Osteoblast (primary cell): ENCODE measurements at regions not wholly inside any gene's neighbourhood (a gene's known extent, or its start where the extent isn't known, plus 50 kb on each side); places are given as distances from the start of the nearest gene placed in this dataset.

Source experiments
- DNase-seq: peaks from one replicate; pipeline ENCODE4 v3.0.0; 2011; ENCODE audit warnings: low spot score, mixed read lengths; ENCODE audit not compliant: insufficient read length; ENCODE audit errors: missing footprints
- H2AFZ ChIP-seq: 2 replicates; pipeline ENCODE4 v1.6.0; 2011; ENCODE audit warnings: mild to moderate bottlenecking, low read length
- H3K27ac ChIP-seq: 2 replicates; pipeline ENCODE4 v1.5.1; 2011; ENCODE audit warnings: mild to moderate bottlenecking, low read depth, low read length, moderate library complexity
- H3K27me3 ChIP-seq: 2 replicates; pipeline ENCODE4 v1.6.0; 2012; ENCODE audit warnings: mild to moderate bottlenecking, control low read depth, inconsistent platforms, low read length, moderate library complexity; ENCODE audit not compliant: insufficient read depth
- H3K36me3 ChIP-seq: 2 replicates; pipeline ENCODE4 v1.5.1; 2011; ENCODE audit warnings: mild to moderate bottlenecking, low read length, control low read depth, moderate library complexity; ENCODE audit not compliant: insufficient read depth
- H3K4me1 ChIP-seq: 2 replicates; pipeline ENCODE4 v1.5.1; 2011; ENCODE audit warnings: mild to moderate bottlenecking, low read length, control low read depth, moderate library complexity; ENCODE audit not compliant: insufficient read depth
- H3K4me2 ChIP-seq: 2 replicates; pipeline ENCODE4 v1.6.0; 2011; ENCODE audit warnings: mild to moderate bottlenecking, low read length; ENCODE audit not compliant: insufficient read depth
- H3K4me3 ChIP-seq: fragments of 200-600 bp; sonication (generic); 3 replicates; pipeline ENCODE4 v1.5.1; 2012; ENCODE audit warnings: mild to moderate bottlenecking, low read length, inconsistent platforms; ENCODE audit not compliant: insufficient read depth
- H3K79me2 ChIP-seq: 2 replicates; pipeline ENCODE4 v1.6.0; 2012; ENCODE audit warnings: mild to moderate bottlenecking, low read length, control low read depth, inconsistent platforms; ENCODE audit not compliant: insufficient read depth
- H3K9me3 ChIP-seq: 2 replicates; pipeline ENCODE4 v1.5.1; 2011; ENCODE audit warnings: low read depth, low read length, control low read depth
- H4K20me1 ChIP-seq: 2 replicates; pipeline ENCODE4 v1.6.0; 2012; ENCODE audit warnings: mild to moderate bottlenecking, low read length, control low read depth; ENCODE audit not compliant: insufficient read depth
- CTCF ChIP-seq: IDR thresholded peaks from 2 replicates; pipeline ENCODE4 v1.5.1; 2011; ENCODE audit warnings: mild to moderate bottlenecking, low read depth, low read length, moderate library complexity; ENCODE audit errors: extremely low read depth

- Histone ChIP-seq H3K4me2 (no peak overlapping the region), H3K4me3 (no peak overlapping the region), H3K79me2 (no peaks in the 10 kb centered on the region), H4K20me1 (no peaks in the 10 kb centered on the region), H2AFZ (no peak overlapping the region), H3K4me1 (no peaks in the 10 kb centered on the region), H3K9me3 (no peaks in the 10 kb centered on the region), H3K27me3 (peaks cover 4% of the 10 kb centered on the region), H3K36me3 (no peaks in the 10 kb centered on the region), H3K27ac (no peak overlapping the region)
- no peak for TF ChIP-seq CTCF
- DNase-seq: no peak
These were observed 498.9 kb downstream of the KLF12 start for GRCh38 chr13:73635166-73635787.

- Histone ChIP-seq H3K79me2 (no peaks in the 10 kb centered on the region), H3K4me3 (no peak overlapping the region), H3K27ac (no peak overlapping the region), H4K20me1 (no peaks in the 10 kb centered on the region), H2AFZ (no peak overlapping the region), H3K9me3 (no peaks in the 10 kb centered on the region), H3K4me1 (no peaks in the 10 kb centered on the region), H3K4me2 (no peak overlapping the region), H3K27me3 (peaks cover 4% of the 10 kb centered on the region), H3K36me3 (no peaks in the 10 kb centered on the region)
- no peak for TF ChIP-seq CTCF
- no peak for DNase-seq
These were observed 500.3 kb downstream of the KLF12 start for GRCh38 chr13:73633817-73634460.

GRCh38 chr13:73631411-73631810, 502.8 kb downstream of the KLF12 start:
- H2AFZ ChIP-seq: no peak overlapping the region
- no peaks in the 10 kb centered on the region for H3K4me1 ChIP-seq
- peaks cover 4% of the 10 kb centered on the region for H3K27me3 ChIP-seq
- no peak overlapping the region for H3K27ac ChIP-seq
- H3K36me3 ChIP-seq: no peaks in the 10 kb centered on the region
- no peaks in the 10 kb centered on the region for H3K9me3 ChIP-seq
- H4K20me1 ChIP-seq: no peaks in the 10 kb centered on the region
- no peak for DNase-seq
- H3K4me3 ChIP-seq: no peak overlapping the region
- no peak overlapping the region for H3K4me2 ChIP-seq
- H3K79me2 ChIP-seq: no peaks in the 10 kb centered on the region
- no peak for TF ChIP-seq CTCF

- no peaks in the 10 kb centered on the region for H3K36me3 ChIP-seq
- no peak for TF ChIP-seq CTCF
- H2AFZ ChIP-seq: no peak overlapping the region
- no peaks in the 10 kb centered on the region for H3K4me1 ChIP-seq
- DNase-seq: no peak
- H3K79me2 ChIP-seq: no peaks in the 10 kb centered on the region
- H3K27ac ChIP-seq: no peak overlapping the region
- no peaks in the 10 kb centered on the region for H3K9me3 ChIP-seq
- no peaks in the 10 kb centered on the region for H4K20me1 ChIP-seq
- no peak overlapping the region for H3K4me3 ChIP-seq
- no peak overlapping the region for H3K4me2 ChIP-seq
- H3K27me3 ChIP-seq: no peaks in the 10 kb centered on the region
These were observed 508.5 kb downstream of the KLF12 start for GRCh38 chr13:73625562-73626339.
